Brain microvascular endothelial cell (primary cell): ENCODE measurements at regions not wholly inside any gene's neighbourhood (a gene's known extent, or its start where the extent isn't known, plus 50 kb on each side); places are given as distances from the start of the nearest gene placed in this dataset.
"Not testable (repeated sequence)": the region's sequence is repeated elsewhere in the genome, so short reads cannot be mapped to it uniquely, and the experiment has no call there.

ENCODE experiments used
- DNase-seq: peaks from one replicate; pipeline ENCODE4 v3.0.0-alpha.2; 2020
- H3K27ac ChIP-seq: fragments of 250-450 bp; sonication (Bioruptor Pico); 2 replicates; pipeline ENCODE4 v1.5.1; 2020; ENCODE audit warnings: mild to moderate bottlenecking, moderate library complexity
- H3K27me3 ChIP-seq: fragments of 250-450 bp; sonication (Bioruptor Pico); replicated peaks from 2 replicates; pipeline ENCODE4 v1.5.1; 2020; ENCODE audit warnings: mild to moderate bottlenecking
- H3K36me3 ChIP-seq: fragments of 250-450 bp; sonication (Bioruptor Pico); replicated peaks from 2 replicates; pipeline ENCODE4 v1.5.1; 2020; ENCODE audit warnings: mild to moderate bottlenecking
- H3K4me3 ChIP-seq: 2 replicates; pipeline ENCODE4 v1.5.1; 2011; ENCODE audit warnings: low read depth, mild to moderate bottlenecking, control low read depth, low read length, moderate library complexity
- CTCF ChIP-seq: IDR thresholded peaks from 2 replicates; pipeline ENCODE4 v1.5.1; 2011; ENCODE audit warnings: low read depth, mild to moderate bottlenecking, moderate library complexity, low read length, control low read depth, inconsistent platforms; ENCODE audit errors: missing control alignments
- in situ Hi-C: cut with HindIII; loops from 2 replicates; pipeline ENCODE4 v1.10.0; 2017; ENCODE audit warnings: low sequenced_read_pairs, low pct_ligation_motif_present

DNA sequence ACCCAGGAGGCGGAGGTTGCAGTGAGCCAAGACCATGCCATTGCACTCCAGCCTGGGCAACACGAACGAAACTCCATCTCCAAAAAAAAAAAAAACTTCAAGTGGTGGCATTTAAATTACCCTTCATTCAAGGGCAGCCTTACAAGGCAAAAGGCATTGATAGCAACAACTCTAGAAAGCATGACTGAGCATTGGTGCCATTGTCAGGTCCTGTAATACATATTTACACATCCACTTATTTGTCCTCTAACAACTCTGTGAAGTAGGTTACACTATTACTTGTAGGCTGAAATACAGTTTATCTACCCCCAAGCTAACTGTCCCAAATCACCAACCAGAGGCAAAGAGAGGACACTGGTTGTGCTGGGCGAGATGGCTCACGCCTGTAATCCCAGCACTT is 52.7 kb upstream of the LARP1 start:
- in situ Hi-C loops = no loop called here
- H3K27me3 ChIP-seq = no peaks in the 10 kb centered on the region
- H3K4me3 ChIP-seq = no peak overlapping the region
- DNase-seq = no peak
- H3K36me3 ChIP-seq = no peaks in the 10 kb centered on the region
- H3K27ac ChIP-seq = no peak overlapping the region
- no peak for TF ChIP-seq CTCF

- DNase-seq, in situ Hi-C loops, H3K36me3 ChIP-seq: not testable (repeated sequence)
These were observed 53.5 kb upstream of the LARP1 start for GRCh38 chr5:154701725-154702124.

DNA sequence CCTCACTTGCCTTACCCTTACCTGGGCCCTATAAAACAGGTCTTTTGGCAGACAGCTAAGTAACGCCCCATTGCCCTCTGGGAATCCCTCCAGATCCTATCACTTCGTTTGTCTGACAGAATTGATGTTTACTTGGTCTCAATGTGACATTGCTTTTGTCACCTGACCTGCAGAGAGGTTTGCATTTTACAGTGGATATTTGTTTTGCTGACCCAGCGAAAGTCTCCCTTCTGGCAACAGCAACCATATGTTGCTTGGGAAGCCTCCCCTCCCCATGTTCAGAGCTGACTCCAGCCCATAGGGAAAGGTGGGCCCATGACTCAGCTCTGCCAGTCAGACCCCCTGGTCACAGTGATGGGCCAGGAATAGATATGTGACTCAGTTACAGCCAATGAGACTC is 54.0 kb upstream of the LARP1 start:
- DNase-seq = no peak
- no peak for TF ChIP-seq CTCF
- in situ Hi-C loops = no loop called here
- no peak overlapping the region for H3K4me3 ChIP-seq
- no peaks in the 10 kb centered on the region for H3K36me3 ChIP-seq
- no peaks in the 10 kb centered on the region for H3K27me3 ChIP-seq
- H3K27ac ChIP-seq = no peak overlapping the region

More at GRCh38 chr5:154701725-154702124, 53.5 kb upstream of the LARP1 start:
- not testable (repeated sequence) for H3K27me3 ChIP-seq, H3K4me3 ChIP-seq, H3K27ac ChIP-seq

DNA sequence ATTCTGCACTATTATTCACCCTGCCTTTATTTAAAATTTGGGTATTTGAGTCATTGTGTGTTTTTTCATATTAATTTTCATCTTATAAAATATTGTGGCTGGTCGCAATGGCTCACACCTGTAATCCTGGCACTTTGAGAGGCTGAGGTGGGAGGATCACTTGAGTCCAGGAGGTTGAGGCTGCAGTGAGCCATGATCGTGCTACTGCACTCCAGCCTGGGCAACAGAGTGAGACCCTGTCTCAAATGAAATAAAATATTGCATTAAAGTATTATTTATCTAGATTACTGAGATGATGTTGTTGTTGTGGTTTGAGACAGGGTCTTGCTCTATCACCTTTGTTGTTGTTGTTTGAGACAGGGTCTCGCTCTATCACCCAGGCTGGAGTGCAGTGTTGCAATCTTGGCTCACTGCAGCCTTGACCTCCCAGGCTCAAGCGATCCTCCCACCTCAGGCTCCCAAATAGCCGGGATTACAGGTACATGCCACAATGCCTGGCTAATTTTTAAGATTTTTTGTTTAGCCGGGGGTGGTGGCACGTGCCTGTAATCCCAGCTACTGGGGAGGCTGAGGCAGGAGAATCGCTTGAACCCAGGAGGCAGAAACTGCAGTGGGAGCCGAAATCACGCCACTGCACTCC is 54.8 kb upstream of the LARP1 start:
- H3K36me3 ChIP-seq, H3K4me3 ChIP-seq, DNase-seq, H3K27me3 ChIP-seq, in situ Hi-C loops, H3K27ac ChIP-seq: not testable (repeated sequence)

DNA sequence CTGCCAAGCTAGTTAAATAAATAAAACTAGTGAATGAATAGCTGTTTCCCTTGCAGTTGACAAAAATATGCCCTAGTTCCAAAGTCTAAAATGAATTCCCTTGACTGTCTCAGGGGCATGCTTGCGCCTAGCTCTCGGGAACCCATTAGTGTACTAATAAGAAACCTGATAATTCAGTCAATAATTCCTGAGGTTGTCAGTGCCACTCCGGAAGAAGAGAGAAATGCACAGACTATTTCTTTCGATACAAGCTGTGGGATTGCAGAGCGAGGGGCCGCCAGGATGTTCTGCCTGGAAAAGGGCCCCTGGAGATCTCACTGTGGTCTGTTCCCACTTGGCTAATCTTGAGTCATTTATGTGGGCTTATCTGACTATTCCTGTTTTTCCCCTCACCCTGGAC is 56.4 kb upstream of the LARP1 start:
- Histone ChIP-seq H3K4me3 (no peak overlapping the region), H3K27ac (no peak overlapping the region), H3K36me3 (no peaks in the 10 kb centered on the region), H3K27me3 (no peaks in the 10 kb centered on the region)
- in situ Hi-C loops = no loop called here
- no peak for TF ChIP-seq CTCF
- DNase-seq = no peak

- peak; percentile 28 for DNase-seq
- no peaks in the 10 kb centered on the region for H3K27me3 ChIP-seq
- no peaks in the 10 kb centered on the region for H3K36me3 ChIP-seq
- in situ Hi-C loops = no loop called here
- no peak for TF ChIP-seq CTCF
- no peak overlapping the region for H3K4me3 ChIP-seq
- H3K27ac ChIP-seq = no peak overlapping the region
These were observed 57.8 kb upstream of the LARP1 start for GRCh38 chr5:154697371-154697770.

DNA sequence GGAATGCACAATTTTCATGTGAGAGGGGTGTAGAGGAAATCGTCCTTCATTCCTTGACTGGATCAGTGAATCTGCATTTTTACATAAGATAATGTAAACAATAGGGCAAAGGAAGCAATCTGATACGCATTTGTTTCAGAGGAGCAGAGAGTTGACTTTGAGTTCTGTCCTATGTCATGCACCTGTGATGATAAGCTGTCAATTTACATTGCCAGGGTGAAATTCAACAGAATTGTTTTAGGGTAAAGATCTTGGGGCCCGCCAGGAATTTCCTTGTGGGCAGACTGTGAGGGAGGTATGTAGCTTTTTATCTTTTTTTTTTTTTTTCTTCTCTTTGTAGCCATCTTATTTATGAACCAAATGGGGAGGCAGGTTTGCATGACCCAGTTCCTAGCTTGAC is 58.3 kb upstream of the LARP1 start:
- in situ Hi-C loops = no loop called here
- Histone ChIP-seq H3K36me3 (no peaks in the 10 kb centered on the region), H3K27ac (no peak overlapping the region), H3K4me3 (no peak overlapping the region), H3K27me3 (no peaks in the 10 kb centered on the region)
- no peak for TF ChIP-seq CTCF
- no peak for DNase-seq
